GM23338 (cell line): ENCODE measurements at regions not wholly inside any gene's neighbourhood (a gene's known extent, or its start where the extent isn't known, plus 50 kb on each side); places are given as distances from the start of the nearest gene placed in this dataset.
"Not testable (repeated sequence)": the region's sequence is repeated elsewhere in the genome, so short reads cannot be mapped to it uniquely, and the experiment has no call there.

ENCODE experiments used
- ATAC-seq: fragments of 200-7000 bp; cut with Tn5 transposase; 3 replicates; pipeline ENCODE4 v1.9.1; 2020
- DNase-seq: peaks from one replicate; pipeline ENCODE4 v3.0.0-alpha.2; 2015; ENCODE audit warnings: low spot score
- H2AFZ ChIP-seq: fragments of 200-600 bp; sonication (generic); 2 replicates; pipeline ENCODE4 v1.8.0; 2016; ENCODE audit warnings: antibody characterized with exemption, mild to moderate bottlenecking, moderate library complexity
- H3F3A ChIP-seq: fragments of 200-600 bp; sonication (generic); replicated peaks from 2 replicates; pipeline ENCODE4 v1.8.0; 2017; ENCODE audit warnings: antibody characterized with exemption, mixed run types, low read depth
- H3K27ac ChIP-seq: fragments of 200-600 bp; sonication (generic); 2 replicates; pipeline ENCODE4 v1.6.1; 2016; ENCODE audit warnings: low read depth
- H3K27me3 ChIP-seq: fragments of 200-600 bp; sonication (generic); 2 replicates; pipeline ENCODE4 v1.8.0; 2016; ENCODE audit warnings: mild to moderate bottlenecking, mixed run types, moderate library complexity; ENCODE audit not compliant: insufficient read depth
- H3K36me3 ChIP-seq: fragments of 200-600 bp; sonication (generic); 2 replicates; pipeline ENCODE4 v1.8.0; 2016; ENCODE audit warnings: mild to moderate bottlenecking; ENCODE audit not compliant: insufficient read depth
- H3K4me1 ChIP-seq: fragments of 200-600 bp; sonication (generic); 2 replicates; pipeline ENCODE4 v1.8.0; 2016; ENCODE audit warnings: mild to moderate bottlenecking, moderate library complexity; ENCODE audit not compliant: insufficient read depth
- H3K4me2 ChIP-seq: fragments of 200-600 bp; sonication (generic); 2 replicates; pipeline ENCODE4 v1.7.1; 2017; ENCODE audit warnings: mixed run types
- H3K4me3 ChIP-seq: fragments of 200-600 bp; sonication (generic); 2 replicates; pipeline ENCODE4 v1.6.1; 2016; ENCODE audit warnings: mixed run types
- H3K79me2 ChIP-seq: fragments of 200-600 bp; sonication (generic); replicated peaks from 2 replicates; pipeline ENCODE4 v1.8.0; 2017; ENCODE audit warnings: mild to moderate bottlenecking; ENCODE audit not compliant: insufficient read depth
- H3K9me2 ChIP-seq: fragments of 200-600 bp; sonication (generic); 2 replicates; pipeline ENCODE4 v1.8.0; 2017; ENCODE audit not compliant: insufficient read depth
- H4K20me1 ChIP-seq: fragments of 200-600 bp; sonication (generic); replicated peaks from 2 replicates; pipeline ENCODE4 v1.8.0; 2017; ENCODE audit warnings: mild to moderate bottlenecking; ENCODE audit not compliant: insufficient read depth
- H3K27ac Mint-ChIP-seq: 2 replicates; pipeline ENCODE4 v1.8.0; 2020; ENCODE audit warnings: inconsistent platforms, mild to moderate bottlenecking, moderate library complexity, mixed read lengths
- H3K27me3 Mint-ChIP-seq: 3 replicates; pipeline ENCODE4 v1.8.0; 2022; ENCODE audit warnings: low read depth, mild to moderate bottlenecking, moderate library complexity, mixed read lengths, inconsistent platforms; ENCODE audit not compliant: insufficient read depth, poor library complexity
- H3K36me3 Mint-ChIP-seq: 3 replicates; pipeline ENCODE4 v1.8.0; 2021; ENCODE audit warnings: low read depth, mild to moderate bottlenecking, inconsistent platforms, moderate library complexity, mixed read lengths
- H3K4me1 Mint-ChIP-seq: 3 replicates; pipeline ENCODE4 v1.8.0; 2020; ENCODE audit warnings: mild to moderate bottlenecking, inconsistent platforms, mixed read lengths
- H3K4me3 Mint-ChIP-seq: 3 replicates; pipeline ENCODE4 v1.8.0; 2021; ENCODE audit warnings: moderate library complexity, mild to moderate bottlenecking, inconsistent platforms, mixed read lengths
- H3K9me3 Mint-ChIP-seq: 3 replicates; pipeline ENCODE4 v1.8.0; 2020; ENCODE audit warnings: moderate library complexity, mild to moderate bottlenecking, inconsistent platforms, mixed read lengths
- CREB1 ChIP-seq: fragments of 250-450 bp; sonication (Bioruptor Pico); IDR thresholded peaks from 2 replicates; pipeline ENCODE4 v1.5.0; 2020; ENCODE audit warnings: low read depth, mild to moderate bottlenecking, moderate library complexity
- CTCF ChIP-seq, 2 experiments: fragments of 200-600 bp in 1 of 2; sonication (generic) in 1 of 2; conservative IDR thresholded peaks; 2 replicates each; pipeline versions ENCODE4 v1.5.1 to v1.6.1; 2016 to 2017; ENCODE audit warnings: antibody characterized with exemption in 2 of 2, low read depth in 2 of 2, mild to moderate bottlenecking in 2 of 2, moderate library complexity in 1 of 2
- EZH2 ChIP-seq: fragments of 200-600 bp; sonication (generic); IDR thresholded peaks from one replicate; pipeline ENCODE4 v1.8.0; 2017; ENCODE audit warnings: antibody characterized with exemption, mild to moderate bottlenecking, low read depth; ENCODE audit not compliant: unreplicated experiment
- EZH2phosphoT487 ChIP-seq: fragments of 200-600 bp; sonication (generic); IDR thresholded peaks from one replicate; pipeline ENCODE4 v1.8.1; 2018; ENCODE audit warnings: antibody characterized with exemption; ENCODE audit not compliant: unreplicated experiment
- JUNB ChIP-seq: IDR thresholded peaks from one replicate; pipeline ENCODE4 v1.6.1; 2016; ENCODE audit warnings: antibody characterized with exemption; ENCODE audit not compliant: unreplicated experiment
- POLR2AphosphoS5 ChIP-seq: IDR thresholded peaks from 2 replicates; pipeline ENCODE4 v1.6.1; 2016; ENCODE audit warnings: antibody characterized with exemption, low read depth
- REST ChIP-seq: IDR thresholded peaks from one replicate; pipeline ENCODE4 v1.6.1; 2018; ENCODE audit warnings: antibody characterized with exemption; ENCODE audit not compliant: unreplicated experiment
- STAT1 ChIP-seq: IDR thresholded peaks from one replicate; pipeline ENCODE4 v1.6.1; 2016; ENCODE audit warnings: antibody characterized with exemption; ENCODE audit not compliant: unreplicated experiment
- ZNF114 ChIP-seq: fragments of 250-450 bp; sonication (Bioruptor Pico); IDR thresholded peaks from 2 replicates; pipeline ENCODE4 v1.5.0; 2020; ENCODE audit warnings: mild to moderate bottlenecking, moderate library complexity
- ZNF331 ChIP-seq: fragments of 250-450 bp; sonication (Bioruptor Pico); IDR thresholded peaks from 2 replicates; pipeline ENCODE4 v1.5.0; 2020; ENCODE audit warnings: low read depth, mild to moderate bottlenecking, moderate library complexity

GRCh38 chr22:44639891-44640617 is 62.0 kb upstream of the PRR5 start:
- no peaks in the 10 kb centered on the region for H3K9me3 Mint-ChIP-seq
- H3K27ac ChIP-seq: no peak overlapping the region

GRCh38 chr22:44638971-44639760 is 62.8 kb upstream of the PRR5 start:
- TF ChIP-seq ZNF114 (CRISPR knock-in tag) (no peak), STAT1 (no peak), ZNF331 (CRISPR knock-in tag) (no peak), EZH2 (no peak), CREB1 (CRISPR knock-in tag) (no peak), CTCF (conservative IDR thresholded peaks at IDR 0.05; ENCODE audit: low read depth in 2 of 2) (no peak), REST (no peak), EZH2phosphoT487 (no peak), POLR2AphosphoS5 (no peak), JUNB (no peak)
- no peak overlapping the region for H3K27ac Mint-ChIP-seq
- Histone ChIP-seq H3K27me3 (no peaks in the 10 kb centered on the region), H3K4me1 (no peaks in the 10 kb centered on the region), H3K9me2 (no peaks in the 10 kb centered on the region), H3K4me3 (no peak overlapping the region), H3K79me2 (no peaks in the 10 kb centered on the region), H3K36me3 (no peaks in the 10 kb centered on the region), H3K4me2 (no peak overlapping the region), H4K20me1 (no peaks in the 10 kb centered on the region), H2AFZ (no peak overlapping the region), H3K27ac (no peak overlapping the region), H3F3A (no peaks in the 10 kb centered on the region)
- no peak for DNase-seq
- ATAC-seq: no peak
- peaks cover 6% of the 10 kb centered on the region for H3K27me3 Mint-ChIP-seq
- H3K4me1 Mint-ChIP-seq: no peaks in the 10 kb centered on the region
- no peak overlapping the region for H3K4me3 Mint-ChIP-seq
- no peaks in the 10 kb centered on the region for H3K36me3 Mint-ChIP-seq
- H3K9me3 Mint-ChIP-seq: no peaks in the 10 kb centered on the region

More at GRCh38 chr22:44639891-44640617, 62.0 kb upstream of the PRR5 start:
- Mint-ChIP-seq H3K4me1 (no peaks in the 10 kb centered on the region), H3K4me3 (no peak overlapping the region), H3K27me3 (peaks cover 6% of the 10 kb centered on the region), H3K27ac (no peak overlapping the region), H3K36me3 (no peaks in the 10 kb centered on the region)
- ATAC-seq (no peak), DNase-seq (no peak)
- H3K4me2 ChIP-seq: no peak overlapping the region
- H3K4me3 ChIP-seq: no peak overlapping the region
- H2AFZ ChIP-seq: no peak overlapping the region
- H3K79me2 ChIP-seq: no peaks in the 10 kb centered on the region
- TF ChIP-seq POLR2AphosphoS5 (no peak), JUNB (no peak)
- no peaks in the 10 kb centered on the region for H3K4me1 ChIP-seq
- no peaks in the 10 kb centered on the region for H3K27me3 ChIP-seq
- no peaks in the 10 kb centered on the region for H4K20me1 ChIP-seq
- no peaks in the 10 kb centered on the region for H3F3A ChIP-seq
- H3K9me2 ChIP-seq: no peaks in the 10 kb centered on the region
- H3K36me3 ChIP-seq: no peaks in the 10 kb centered on the region

GRCh38 chr22:44636502-44637206 is 65.3 kb upstream of the PRR5 start:
- not testable (repeated sequence) for H3K4me3 Mint-ChIP-seq, H3K4me1 Mint-ChIP-seq, ATAC-seq

More at GRCh38 chr22:44636502-44637206, 65.3 kb upstream of the PRR5 start:
- H3K27ac ChIP-seq, H3K4me3 ChIP-seq, H4K20me1 ChIP-seq, H3K4me1 ChIP-seq, H3K36me3 ChIP-seq, H3K79me2 ChIP-seq, H3K9me3 Mint-ChIP-seq, H3F3A ChIP-seq, H3K27me3 ChIP-seq, H3K4me2 ChIP-seq, DNase-seq, H2AFZ ChIP-seq, H3K9me2 ChIP-seq, H3K27ac Mint-ChIP-seq, H3K36me3 Mint-ChIP-seq, H3K27me3 Mint-ChIP-seq: not testable (repeated sequence)
